ENCODE measurements at regions not wholly inside any gene's neighbourhood (a gene's known extent, or its start where the extent isn't known, plus 50 kb on each side); places are given as distances from the start of the nearest gene placed in this dataset.

DNA sequence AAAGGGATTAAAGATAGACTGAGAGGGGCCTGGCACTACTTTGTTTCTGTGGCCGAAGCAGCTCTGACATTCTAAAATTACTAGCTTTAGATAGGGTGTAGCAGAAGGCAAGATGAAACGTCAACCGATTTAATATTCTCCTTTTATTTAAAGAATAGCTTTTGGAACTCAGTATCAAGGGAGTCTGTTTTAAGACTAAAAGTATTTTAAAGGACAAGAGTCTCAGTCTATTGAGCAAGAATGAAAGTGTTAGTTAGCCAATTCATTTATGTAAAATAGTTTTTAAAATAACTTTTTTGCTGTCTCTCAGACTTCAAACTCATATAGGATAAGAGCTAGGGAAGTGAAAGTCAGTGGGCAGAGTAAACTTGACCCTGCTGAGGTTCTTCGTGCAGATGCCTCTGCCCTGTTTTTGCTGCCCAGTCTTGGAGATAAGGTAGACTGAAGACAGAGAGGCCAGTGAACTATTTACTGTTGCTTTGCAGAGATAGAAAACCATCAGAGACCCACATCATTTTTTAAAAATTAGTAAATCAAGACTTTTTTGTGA is 1090.9 kb downstream of the ROBO2 start:
- no peak for DNase-seq (ENCODE audit: low read depth in 1 of 2, low spot score in 1 of 2)
- no peak overlapping the region for H3K27ac ChIP-seq
- no peaks in the 10 kb centered on the region for H3K27me3 ChIP-seq
- H3K36me3 ChIP-seq: no peaks in the 10 kb centered on the region
- TF ChIP-seq, protein P1, sequence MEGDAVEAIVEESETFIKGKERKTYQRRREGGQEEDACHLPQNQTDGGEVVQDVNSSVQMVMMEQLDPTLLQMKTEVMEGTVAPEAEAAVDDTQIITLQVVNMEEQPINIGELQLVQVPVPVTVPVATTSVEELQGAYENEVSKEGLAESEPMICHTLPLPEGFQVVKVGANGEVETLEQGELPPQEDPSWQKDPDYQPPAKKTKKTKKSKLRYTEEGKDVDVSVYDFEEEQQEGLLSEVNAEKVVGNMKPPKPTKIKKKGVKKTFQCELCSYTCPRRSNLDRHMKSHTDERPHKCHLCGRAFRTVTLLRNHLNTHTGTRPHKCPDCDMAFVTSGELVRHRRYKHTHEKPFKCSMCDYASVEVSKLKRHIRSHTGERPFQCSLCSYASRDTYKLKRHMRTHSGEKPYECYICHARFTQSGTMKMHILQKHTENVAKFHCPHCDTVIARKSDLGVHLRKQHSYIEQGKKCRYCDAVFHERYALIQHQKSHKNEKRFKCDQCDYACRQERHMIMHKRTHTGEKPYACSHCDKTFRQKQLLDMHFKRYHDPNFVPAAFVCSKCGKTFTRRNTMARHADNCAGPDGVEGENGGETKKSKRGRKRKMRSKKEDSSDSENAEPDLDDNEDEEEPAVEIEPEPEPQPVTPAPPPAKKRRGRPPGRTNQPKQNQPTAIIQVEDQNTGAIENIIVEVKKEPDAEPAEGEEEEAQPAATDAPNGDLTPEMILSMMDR (IDR thresholded peaks at IDR 0.05; ENCODE audit: low read depth, low read length): no peak
- no peaks in the 10 kb centered on the region for H3K9me3 ChIP-seq (ENCODE audit: low read depth)
- H3K4me1 ChIP-seq (ENCODE audit: low read depth): peaks cover 9% of the 10 kb centered on the region
- no peak overlapping the region for H3K4me3 ChIP-seq

DNA sequence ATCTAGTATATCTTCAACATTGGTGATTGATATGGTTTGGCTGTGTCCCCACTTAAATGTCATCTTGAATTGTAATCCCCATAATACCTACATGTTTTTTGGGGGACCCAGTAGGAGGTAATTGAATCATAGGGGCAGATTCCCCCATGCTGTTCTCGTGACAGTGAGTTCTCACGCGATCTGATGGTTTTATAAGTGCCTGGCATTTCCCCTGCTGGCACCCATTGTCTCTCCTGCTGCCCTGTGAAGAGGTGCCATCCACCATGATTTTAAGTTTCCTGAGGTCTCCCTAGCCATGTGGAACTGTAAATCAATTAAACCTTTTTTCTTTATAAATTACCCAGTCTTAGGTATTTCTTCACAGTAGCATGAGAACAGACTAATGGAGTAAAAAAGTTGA is 1094.6 kb downstream of the ROBO2 start:
- no peaks in the 10 kb centered on the region for H3K27me3 ChIP-seq
- H3K27ac ChIP-seq: no peak overlapping the region
- no peaks in the 10 kb centered on the region for H3K36me3 ChIP-seq
- peaks cover 9% of the 10 kb centered on the region for H3K4me1 ChIP-seq (ENCODE audit: low read depth)
- no peaks in the 10 kb centered on the region for H3K9me3 ChIP-seq (ENCODE audit: low read depth)
- TF ChIP-seq, protein P1 (IDR thresholded peaks at IDR 0.05; ENCODE audit: low read depth, low read length): no peak
- H3K4me3 ChIP-seq: no peak overlapping the region
- no peak for DNase-seq (ENCODE audit: low read depth in 1 of 2, low spot score in 1 of 2)

DNA sequence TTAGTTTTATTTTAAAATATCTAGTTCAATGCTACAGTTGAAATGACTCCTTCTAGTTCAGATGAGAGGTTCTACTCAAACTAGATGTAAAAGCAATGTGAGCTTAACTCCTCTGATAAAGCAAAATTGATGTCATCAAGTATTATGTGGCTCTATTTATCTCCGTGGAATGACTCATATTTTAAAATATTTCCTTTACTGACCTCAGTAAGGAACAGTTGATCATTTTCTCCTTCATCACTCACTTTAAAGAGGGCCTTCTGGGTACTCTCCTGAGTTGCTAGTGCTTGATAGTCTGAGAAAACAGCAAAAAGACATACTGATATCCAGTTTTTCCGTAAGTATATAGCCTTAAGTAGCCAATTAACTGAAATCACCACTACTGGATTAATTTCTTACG is 1099.3 kb downstream of the ROBO2 start:
- Histone ChIP-seq H3K27ac (no peak overlapping the region), H3K9me3 (ENCODE audit: low read depth) (no peaks in the 10 kb centered on the region), H3K4me1 (ENCODE audit: low read depth) (no peaks in the 10 kb centered on the region), H3K27me3 (no peaks in the 10 kb centered on the region), H3K36me3 (no peaks in the 10 kb centered on the region), H3K4me3 (no peak overlapping the region)
- TF ChIP-seq, protein P1 (IDR thresholded peaks at IDR 0.05; ENCODE audit: low read depth, low read length): no peak
- DNase-seq (ENCODE audit: low read depth in 1 of 2, low spot score in 1 of 2): peak in 1 of 2 donors; percentile 65

DNA sequence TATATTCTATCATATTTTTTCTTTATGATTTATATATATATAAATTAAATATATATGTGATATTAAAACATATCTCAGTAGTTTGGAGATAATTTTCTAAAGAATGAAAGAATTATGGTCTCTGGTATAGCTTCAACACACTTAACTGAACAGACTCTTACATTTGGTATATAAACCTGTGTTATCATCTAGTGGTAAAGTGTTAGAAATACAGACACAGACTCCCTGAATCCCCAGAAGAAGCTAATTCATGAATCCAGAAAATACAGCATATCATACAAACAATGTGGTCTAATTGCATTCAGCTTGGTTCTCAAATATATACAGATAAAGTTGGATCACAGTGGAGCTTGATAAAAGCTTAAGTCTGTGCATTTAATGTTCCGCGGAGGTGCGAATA is 1100.4 kb downstream of the ROBO2 start:
- Histone ChIP-seq H3K4me3 (no peak overlapping the region), H3K9me3 (ENCODE audit: low read depth) (no peaks in the 10 kb centered on the region), H3K36me3 (no peaks in the 10 kb centered on the region), H3K27ac (no peak overlapping the region), H3K4me1 (ENCODE audit: low read depth) (no peaks in the 10 kb centered on the region), H3K27me3 (no peaks in the 10 kb centered on the region)
- TF ChIP-seq, protein P1 (IDR thresholded peaks at IDR 0.05; ENCODE audit: low read depth, low read length): no peak
- no peak for DNase-seq (ENCODE audit: low read depth in 1 of 2, low spot score in 1 of 2)

DNA sequence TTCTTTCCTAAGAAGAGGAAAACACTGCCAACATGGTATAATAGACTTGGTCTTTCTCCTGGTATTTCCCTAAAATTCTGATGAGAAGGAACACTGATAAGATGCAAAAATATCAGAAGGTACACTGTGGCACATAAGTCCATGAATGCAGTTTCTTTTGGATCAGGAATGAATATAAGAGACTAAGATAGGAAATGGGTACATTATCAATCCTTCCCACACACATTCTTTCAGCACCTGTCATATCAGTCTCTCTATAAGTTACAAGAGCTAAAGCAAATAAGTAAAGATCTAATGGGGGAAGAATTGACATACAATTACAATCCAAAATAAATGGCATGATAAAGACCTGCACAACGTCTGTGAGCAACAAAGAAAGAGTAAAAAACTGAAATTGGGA is 1101.0 kb downstream of the ROBO2 start:
- Histone ChIP-seq H3K36me3 (no peaks in the 10 kb centered on the region), H3K4me1 (ENCODE audit: low read depth) (no peaks in the 10 kb centered on the region), H3K4me3 (no peak overlapping the region), H3K27me3 (no peaks in the 10 kb centered on the region), H3K27ac (no peak overlapping the region), H3K9me3 (ENCODE audit: low read depth) (no peaks in the 10 kb centered on the region)
- DNase-seq (ENCODE audit: low read depth in 1 of 2, low spot score in 1 of 2): no peak
- TF ChIP-seq, protein P1 (IDR thresholded peaks at IDR 0.05; ENCODE audit: low read depth, low read length): no peak

DNA sequence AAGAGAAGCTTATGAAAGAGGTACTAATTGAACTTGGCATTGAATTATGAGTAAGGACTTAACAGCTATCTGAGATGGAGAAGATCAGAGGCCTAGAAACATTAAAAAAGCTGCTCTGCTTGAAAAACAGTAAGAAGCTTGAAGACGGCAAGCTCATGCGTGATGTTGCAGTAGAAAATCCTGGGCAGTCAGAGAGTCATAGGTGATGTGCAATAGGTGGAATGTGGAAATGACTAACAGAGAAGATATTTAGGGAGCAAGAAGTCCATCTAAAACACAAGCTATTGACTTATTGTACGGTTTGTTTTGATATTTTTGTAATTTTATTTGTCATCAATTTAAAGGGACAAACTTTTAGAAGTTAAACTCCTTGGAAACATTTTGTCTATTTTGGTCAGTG is 1101.4 kb downstream of the ROBO2 start:
- Histone ChIP-seq H3K9me3 (ENCODE audit: low read depth) (no peaks in the 10 kb centered on the region), H3K4me3 (no peak overlapping the region), H3K36me3 (no peaks in the 10 kb centered on the region), H3K27ac (no peak overlapping the region), H3K4me1 (ENCODE audit: low read depth) (no peaks in the 10 kb centered on the region), H3K27me3 (no peaks in the 10 kb centered on the region)
- TF ChIP-seq, protein P1 (IDR thresholded peaks at IDR 0.05; ENCODE audit: low read depth, low read length): no peak
- peak in 1 of 2 donors; percentile 54 for DNase-seq (ENCODE audit: low read depth in 1 of 2, low spot score in 1 of 2)

All from cardiac muscle cell (in vitro differentiated cells and primary cell).